GM13977 (cell line): ENCODE measurements at regions not wholly inside any gene's neighbourhood (a gene's known extent, or its start where the extent isn't known, plus 50 kb on each side); places are given as distances from the start of the nearest gene placed in this dataset.

Source experiments
- DNase-seq: peaks from one replicate; pipeline ENCODE4 v3.0.0; 2012; ENCODE audit warnings: low spot score
- CTCF ChIP-seq: IDR thresholded peaks from 2 replicates; pipeline ENCODE4 v1.5.1; 2012; ENCODE audit warnings: mild to moderate bottlenecking, control low read depth; ENCODE audit not compliant: insufficient read depth; ENCODE audit errors: extremely low read depth, missing control alignments
- in situ Hi-C: fragments of 300-500 bp; cut with MboI; formaldehyde crosslinking; loops from one replicate; pipeline ENCODE4 v1.12.0; 2022; ENCODE audit warnings: low sequenced_read_pairs, low pct_unique_long_range_greater_than_20kb, mixed read lengths, inconsistent platforms; ENCODE audit not compliant: unreplicated experiment

- DNase-seq = no peak
- in situ Hi-C loops = no loop called here
- no peak for TF ChIP-seq CTCF
Observed at GRCh38 chr4:71148545-71148944, 155.1 kb downstream of the DCK start.

DNA sequence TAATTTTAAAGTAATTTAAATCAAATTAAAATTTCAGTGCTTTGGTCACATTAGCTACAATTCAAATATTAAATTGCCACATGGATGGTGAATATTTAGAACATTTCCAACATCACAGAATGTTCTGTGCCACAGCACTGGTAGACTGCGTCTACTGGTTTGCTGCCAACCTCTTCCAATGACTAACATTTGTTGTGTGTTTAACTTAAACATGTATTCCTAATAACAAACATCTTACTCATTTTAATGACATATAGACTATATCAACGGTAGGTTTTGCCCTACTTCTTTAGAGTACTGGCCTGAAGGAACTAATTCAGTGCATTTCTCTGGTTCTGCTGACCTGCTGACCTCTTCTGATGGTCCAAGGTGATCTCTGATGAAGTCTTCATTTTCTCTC is 157.6 kb downstream of the DCK start:
- no peak for TF ChIP-seq CTCF
- in situ Hi-C loops = no loop called here
- DNase-seq = no peak

DNA sequence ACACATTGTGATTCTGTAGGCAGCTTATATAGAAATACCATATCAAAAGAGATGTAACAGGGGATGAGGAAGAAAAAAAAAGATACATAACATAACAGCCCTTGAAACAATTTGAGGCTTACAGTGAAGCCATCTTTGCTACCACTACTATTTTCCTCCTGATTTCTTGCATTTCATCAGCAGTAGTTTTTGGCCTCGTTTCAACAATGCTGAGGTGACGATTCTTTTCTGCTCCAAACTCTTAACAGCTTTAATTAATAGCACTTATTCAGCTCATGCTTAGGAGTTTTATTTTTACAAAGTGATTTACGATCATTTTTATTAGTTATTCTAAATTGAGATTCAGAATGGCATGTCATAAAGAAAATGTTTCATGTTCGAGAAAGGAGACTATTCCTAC is 163.2 kb downstream of the DCK start:
- no peak for DNase-seq
- no peak for TF ChIP-seq CTCF
- in situ Hi-C loops = no loop called here

GRCh38 chr4:71162386-71162785 is 168.9 kb downstream of the DCK start:
- DNase-seq = no peak
- in situ Hi-C loops = no loop called here
- no peak for TF ChIP-seq CTCF

- in situ Hi-C loops = no loop called here
- TF ChIP-seq CTCF = no peak
- no peak for DNase-seq
Observed at GRCh38 chr4:71163317-71163716, 169.9 kb downstream of the DCK start.

- in situ Hi-C loops = no loop called here
- TF ChIP-seq CTCF = no peak
- DNase-seq = no peak
Observed at GRCh38 chr4:71167083-71167482, 171.7 kb upstream of the SLC4A4 start.

- DNase-seq = no peak
- in situ Hi-C loops = no loop called here
- TF ChIP-seq CTCF = no peak
Observed at GRCh38 chr4:71171592-71171991, 167.2 kb upstream of the SLC4A4 start.
